CD4-positive, alpha-beta T cell (primary cell): ENCODE measurements at regions not wholly inside any gene's neighbourhood (a gene's known extent, or its start where the extent isn't known, plus 50 kb on each side); places are given as distances from the start of the nearest gene placed in this dataset.

Experiments
- ATAC-seq: fragments of 200-7000 bp; cut with Tn5 transposase; one replicate; pipeline ENCODE4 v1.10.0; 2022; ENCODE audit warnings: mild to moderate bottlenecking; ENCODE audit not compliant: poor library complexity
- CTCF ChIA-PET: fragments of 350-600 bp; sonication (Branson Sonifier 250); formaldehyde crosslinking; loops from one replicate; lab custom pipeline; 2021; ENCODE audit warnings: antibody characterized with exemption, inconsistent platforms; lab: Charles Lee
- POLR2A ChIA-PET: fragments of 350-600 bp; sonication (Branson Sonifier 250); formaldehyde crosslinking; loops from one replicate; lab custom pipeline; 2021; ENCODE audit warnings: antibody characterized with exemption, inconsistent platforms; lab: Charles Lee
- DNase-seq, 14 experiments: peaks; one replicate each; pipeline ENCODE4 v3.0.0-alpha.2; 2013 to 2020; ENCODE audit warnings: mixed read lengths in 2 of 14
- H3K27ac ChIP-seq, 2 donors: one replicate each; pipeline versions ENCODE4 v1.5.1 to v1.7.0; 2013; ENCODE audit warnings: low read length in 2 of 2, low read depth in 1 of 2, mild to moderate bottlenecking in 1 of 2
- H3K27me3 ChIP-seq, 2 experiments: 1 replicate in 1 of 2; 2 replicates in 1 of 2; pipeline versions ENCODE4 v1.6.1 to v1.7.0; 2013; ENCODE audit warnings: low read length in 2 of 2, control low read depth in 1 of 2, mild to moderate bottlenecking in 1 of 2, moderate library complexity in 1 of 2; ENCODE audit not compliant: insufficient read depth in 2 of 2, control insufficient read depth in 1 of 2
- H3K36me3 ChIP-seq: one replicate; pipeline ENCODE4 v1.6.1; 2013; ENCODE audit warnings: low read length, control low read depth; ENCODE audit not compliant: insufficient read depth
- H3K4me1 ChIP-seq: one replicate; pipeline ENCODE4 v1.6.1; 2013; ENCODE audit warnings: low read length, control low read depth; ENCODE audit not compliant: insufficient read depth
- H3K4me3 ChIP-seq: one replicate; pipeline ENCODE4 v1.5.1; 2013; ENCODE audit warnings: mild to moderate bottlenecking, low read length, moderate library complexity
- H3K9me3 ChIP-seq, 2 experiments: 1 replicate in 1 of 2; 2 replicates in 1 of 2; pipeline versions ENCODE4 v1.6.1 to v1.7.0; 2013; ENCODE audit warnings: low read length in 2 of 2, mild to moderate bottlenecking in 2 of 2, control low read depth in 1 of 2, moderate library complexity in 1 of 2; ENCODE audit not compliant: control insufficient read depth in 1 of 2, insufficient read depth in 1 of 2
- H3K27ac Mint-ChIP-seq: one replicate; pipeline ENCODE4 v1.8.0; 2020; ENCODE audit warnings: mixed read lengths
- H3K27me3 Mint-ChIP-seq: one replicate; pipeline ENCODE4 v1.8.0; 2021; ENCODE audit warnings: mixed read lengths
- H3K36me3 Mint-ChIP-seq: one replicate; pipeline ENCODE4 v1.8.0; 2021; ENCODE audit warnings: low read depth, mixed read lengths
- H3K4me1 Mint-ChIP-seq: one replicate; pipeline ENCODE4 v1.8.0; 2021; ENCODE audit warnings: low read depth, mixed read lengths
- H3K4me3 Mint-ChIP-seq: one replicate; pipeline ENCODE4 v1.8.0; 2020; ENCODE audit warnings: mild to moderate bottlenecking, mixed read lengths
- H3K9me3 Mint-ChIP-seq: one replicate; pipeline ENCODE4 v1.8.0; 2020; ENCODE audit warnings: mixed read lengths
- CTCF ChIP-seq: fragments of 200-600 bp; IDR thresholded peaks from one replicate; pipeline ENCODE4 v1.8.0; 2022; ENCODE audit warnings: antibody characterized with exemption, mild to moderate bottlenecking
- intact Hi-C, 2 experiments: fragments of 100-400 bp; cut with DNase I in 1 of 2; cut with micrococcal nuclease in 1 of 2; formaldehyde crosslinking; loops; one replicate each; pipeline versions ENCODE4 v1.15.1 to v1.9.0; 2023 to 2025; cut with DNase I, micrococcal nuclease

- no peaks in the 10 kb centered on the region for H3K36me3 ChIP-seq
- Mint-ChIP-seq H3K27ac (no peak overlapping the region), H3K4me1 (no peaks in the 10 kb centered on the region), H3K9me3 (no peaks in the 10 kb centered on the region), H3K27me3 (no peaks in the 10 kb centered on the region), H3K4me3 (no peak overlapping the region), H3K36me3 (no peaks in the 10 kb centered on the region)
- H3K4me3 ChIP-seq, result no peak overlapping the region
- no peak for TF ChIP-seq CTCF
- no peak for ATAC-seq
- intact Hi-C loops, result no loop called here
- ChIA-PET CTCF (no interaction called here), POLR2A (no interaction called here)
- no peaks in the 10 kb centered on the region for H3K4me1 ChIP-seq
- no peaks in the 10 kb centered on the region for H3K27me3 ChIP-seq
- no peak overlapping the region for H3K27ac ChIP-seq
- H3K9me3 ChIP-seq, result peaks cover 0 to 4% of the 10 kb centered on the region in 2 experiments
- DNase-seq, result no peak
These were observed 885.3 kb downstream of the TBC1D22A start for GRCh38 chr22:47647720-47648119.

GRCh38 chr22:47647181-47647580 lies 884.7 kb downstream of the TBC1D22A start:
- no peak overlapping the region for H3K27ac ChIP-seq
- TF ChIP-seq CTCF, result no peak
- CTCF ChIA-PET, result no interaction called here
- peaks cover 0 to 4% of the 10 kb centered on the region in 2 experiments for H3K9me3 ChIP-seq
- Mint-ChIP-seq H3K4me1 (no peaks in the 10 kb centered on the region), H3K4me3 (no peak overlapping the region), H3K9me3 (no peaks in the 10 kb centered on the region), H3K27me3 (no peaks in the 10 kb centered on the region), H3K36me3 (no peaks in the 10 kb centered on the region), H3K27ac (no peak overlapping the region)
- H3K27me3 ChIP-seq, result no peaks in the 10 kb centered on the region
- H3K36me3 ChIP-seq, result no peaks in the 10 kb centered on the region
- ATAC-seq, result no peak
- POLR2A ChIA-PET, result no interaction called here
- H3K4me1 ChIP-seq, result no peaks in the 10 kb centered on the region
- intact Hi-C loops, result no loop called here
- no peak for DNase-seq
- H3K4me3 ChIP-seq, result no peak overlapping the region

- ATAC-seq, result no peak
- TF ChIP-seq CTCF, result no peak
- intact Hi-C loops, result no loop called here
- DNase-seq, result no peak
- H3K9me3 Mint-ChIP-seq, result no peaks in the 10 kb centered on the region
- H3K4me3 ChIP-seq, result no peak overlapping the region
- no peaks in the 10 kb centered on the region for H3K27me3 Mint-ChIP-seq
- ChIA-PET POLR2A (no interaction called here), CTCF (no interaction called here)
- no peaks in the 10 kb centered on the region for H3K27me3 ChIP-seq
- H3K27ac Mint-ChIP-seq, result no peak overlapping the region
- H3K36me3 Mint-ChIP-seq, result no peaks in the 10 kb centered on the region
- H3K9me3 ChIP-seq, result peaks cover 0 to 4% of the 10 kb centered on the region in 2 experiments
- H3K4me1 ChIP-seq, result no peaks in the 10 kb centered on the region
- H3K4me1 Mint-ChIP-seq, result no peaks in the 10 kb centered on the region
- H3K36me3 ChIP-seq, result no peaks in the 10 kb centered on the region
- H3K27ac ChIP-seq, result no peak overlapping the region
- no peak overlapping the region for H3K4me3 Mint-ChIP-seq
These were observed 883.5 kb downstream of the TBC1D22A start for GRCh38 chr22:47645923-47646322.
